HAP-1 (cell line): ENCODE measurements at regions not wholly inside any gene's neighbourhood (a gene's known extent, or its start where the extent isn't known, plus 50 kb on each side); places are given as distances from the start of the nearest gene placed in this dataset.

Experiments used
- DNase-seq, 2 experiments: peaks; one replicate each; pipeline ENCODE4 v3.0.0-alpha.2; 2016 to 2020; ENCODE audit warnings: low spot score in 2 of 2
- H3K27me3 ChIP-seq: fragments of 250-450 bp; sonication (Bioruptor Pico); 2 replicates; pipeline ENCODE4 v1.5.1; 2020; ENCODE audit warnings: low read depth, mild to moderate bottlenecking, moderate library complexity
- H3K36me3 ChIP-seq: fragments of 250-450 bp; sonication (Bioruptor Pico); replicated peaks from 2 replicates; pipeline ENCODE4 v1.5.1; 2020; ENCODE audit warnings: mild to moderate bottlenecking
- H3K4me1 ChIP-seq: fragments of 250-450 bp; sonication (Bioruptor Pico); 2 replicates; pipeline ENCODE4 v1.5.1; 2020; ENCODE audit warnings: mild to moderate bottlenecking
- H3K4me3 ChIP-seq: fragments of 250-450 bp; sonication (Bioruptor Pico); 2 replicates; pipeline ENCODE4 v1.5.1; 2020; ENCODE audit warnings: mild to moderate bottlenecking, moderate library complexity
- H3K9me3 ChIP-seq: fragments of 250-450 bp; sonication (Bioruptor Pico); 2 replicates; pipeline ENCODE4 v1.5.1; 2020; ENCODE audit warnings: mild to moderate bottlenecking, moderate library complexity
- in situ Hi-C: fragments of 300-500 bp; cut with MboI; formaldehyde crosslinking; loops from 3 replicates; pipeline ENCODE4 v1.14.3; 2020; ENCODE audit warnings: low sequenced_read_pairs, inconsistent platforms, mixed read lengths

GRCh38 chr1:38213646-38214434 lies 167.2 kb upstream of the POU3F1 start:
- no peaks in the 10 kb centered on the region for H3K27me3 ChIP-seq
- H3K36me3 ChIP-seq: no peaks in the 10 kb centered on the region
- no peak overlapping the region for H3K4me3 ChIP-seq
- H3K9me3 ChIP-seq: no peaks in the 10 kb centered on the region
- in situ Hi-C loops: no loop called here
- H3K4me1 ChIP-seq: no peaks in the 10 kb centered on the region
- no peak for DNase-seq

GRCh38 chr1:38210895-38211177 lies 164.2 kb upstream of the POU3F1 start:
- in situ Hi-C loops: no loop called here
- Histone ChIP-seq H3K4me3 (no peak overlapping the region), H3K9me3 (no peaks in the 10 kb centered on the region), H3K27me3 (no peaks in the 10 kb centered on the region), H3K36me3 (no peaks in the 10 kb centered on the region), H3K4me1 (no peaks in the 10 kb centered on the region)
- no peak for DNase-seq

DNA sequence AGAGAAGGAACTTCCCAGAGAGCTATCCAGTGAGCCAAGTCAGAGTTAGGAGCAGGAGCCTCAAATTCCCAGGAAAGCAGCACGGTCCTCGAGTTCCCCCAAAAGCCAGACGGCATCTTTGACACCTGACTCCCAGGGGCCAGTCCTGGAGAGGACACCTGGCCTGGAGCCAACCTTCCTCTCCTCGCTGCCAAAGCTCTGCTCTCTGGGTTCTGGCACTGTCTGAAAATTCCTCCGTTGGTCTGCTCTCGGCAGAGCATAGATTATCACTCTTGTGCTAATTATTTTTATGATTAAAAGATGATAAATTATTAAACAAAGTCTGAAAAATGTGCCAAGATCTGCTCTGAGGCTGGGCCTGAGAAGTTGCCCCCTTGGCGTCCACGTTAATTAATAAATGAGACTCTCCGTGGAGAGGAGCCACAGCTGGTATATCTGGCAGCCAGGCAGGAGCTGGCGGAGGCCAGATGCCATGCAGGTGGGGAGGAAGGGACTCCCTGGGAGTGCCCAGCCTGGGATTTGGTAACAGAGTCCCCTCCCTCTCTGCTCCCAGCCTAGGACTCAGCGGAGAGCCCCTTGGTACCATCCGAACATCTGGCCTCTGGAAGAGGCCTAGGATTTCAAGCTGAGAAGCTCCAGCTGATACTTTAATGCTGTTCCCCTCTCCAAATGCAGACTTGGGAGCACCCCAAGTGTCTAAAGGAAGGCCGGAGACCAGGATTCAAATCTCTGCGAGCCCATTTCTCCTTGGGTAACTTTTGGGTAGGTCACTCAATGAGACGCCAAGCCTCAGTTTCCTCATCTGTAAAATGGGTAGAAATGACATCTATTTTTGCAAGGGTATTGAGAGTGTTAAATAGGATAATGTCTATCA lies 163.7 kb upstream of the POU3F1 start:
- in situ Hi-C loops: no loop called here

GRCh38 chr1:38208716-38209632 lies 162.4 kb upstream of the POU3F1 start:
- no peak for DNase-seq
- Histone ChIP-seq H3K4me3 (no peak overlapping the region), H3K4me1 (no peaks in the 10 kb centered on the region), H3K9me3 (no peaks in the 10 kb centered on the region), H3K36me3 (no peaks in the 10 kb centered on the region), H3K27me3 (0 out of 2 replicates have a peak, but pooled peaks cover 2% of the 10 kb centered on the region)
- in situ Hi-C loops: no loop called here

More for the DNA sequence above, 163.7 kb upstream of the POU3F1 start:
- H3K27me3 ChIP-seq: 0 out of 2 replicates have a peak, but pooled peaks cover under 1% of the 10 kb centered on the region
- DNase-seq: no peak
- no peaks in the 10 kb centered on the region for H3K36me3 ChIP-seq
- no peaks in the 10 kb centered on the region for H3K9me3 ChIP-seq
- no peaks in the 10 kb centered on the region for H3K4me1 ChIP-seq
- H3K4me3 ChIP-seq: no peak overlapping the region

DNA sequence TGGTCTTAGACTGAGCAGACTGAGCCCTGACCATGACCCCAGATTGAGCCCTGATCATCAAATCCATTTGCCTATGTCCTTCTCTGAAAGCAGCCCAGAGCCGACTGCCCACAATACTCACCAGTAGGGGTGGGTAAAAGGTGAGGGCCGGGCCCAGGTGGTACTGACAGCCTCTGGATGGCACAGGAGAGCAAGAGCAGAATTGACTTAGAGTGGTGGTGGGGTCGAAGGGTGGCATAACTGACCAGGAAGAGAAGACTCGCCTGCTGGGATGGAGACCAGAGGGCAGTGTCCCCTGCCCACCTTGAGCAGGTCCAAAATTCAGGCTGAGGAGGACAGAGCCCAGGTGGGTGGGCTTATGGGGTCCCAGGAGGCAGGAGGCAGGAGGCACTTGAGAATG lies 161.3 kb upstream of the POU3F1 start:
- in situ Hi-C loops: no loop called here
- Histone ChIP-seq H3K9me3 (no peaks in the 10 kb centered on the region), H3K27me3 (peaks cover 2% of the 10 kb centered on the region; the same call in 1 of the 2 replicates), H3K36me3 (no peaks in the 10 kb centered on the region), H3K4me3 (no peak overlapping the region), H3K4me1 (no peaks in the 10 kb centered on the region)
- no peak for DNase-seq

- Histone ChIP-seq H3K4me1 (no peaks in the 10 kb centered on the region), H3K9me3 (no peaks in the 10 kb centered on the region), H3K4me3 (no peak overlapping the region), H3K27me3 (peaks cover 5% of the 10 kb centered on the region; the same call in 1 of the 2 replicates), H3K36me3 (no peaks in the 10 kb centered on the region)
- no peak for DNase-seq
- in situ Hi-C loops: no loop called here
Measured at GRCh38 chr1:38207275-38207674, 160.7 kb upstream of the POU3F1 start.

GRCh38 chr1:38204698-38205097 lies 158.1 kb upstream of the POU3F1 start:
- Histone ChIP-seq H3K4me1 (no peaks in the 10 kb centered on the region), H3K4me3 (no peak overlapping the region), H3K27me3 (peaks cover 5% of the 10 kb centered on the region; the same call in 1 of the 2 replicates), H3K36me3 (no peaks in the 10 kb centered on the region), H3K9me3 (no peaks in the 10 kb centered on the region)
- DNase-seq: no peak
- in situ Hi-C loops: no loop called here

DNA sequence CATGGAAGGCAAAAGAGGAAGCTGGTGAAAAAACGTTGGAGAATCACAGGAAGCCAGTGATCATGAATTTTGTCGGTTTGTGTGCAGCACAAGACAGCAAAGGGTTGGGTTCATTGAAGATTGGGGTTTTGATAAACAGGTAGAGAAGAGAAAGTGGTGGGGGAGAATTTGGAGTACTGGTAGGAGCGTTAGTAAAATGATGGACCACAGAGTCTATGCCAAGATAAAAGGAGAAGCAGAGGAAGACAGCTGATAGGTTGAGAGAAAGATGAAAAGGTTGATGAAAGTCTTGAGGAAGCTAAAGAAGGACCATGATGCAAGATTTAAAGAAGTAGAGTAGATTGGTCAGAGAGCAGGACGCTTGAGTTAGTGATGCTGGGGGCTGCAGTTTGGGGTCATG lies 156.8 kb upstream of the POU3F1 start:
- DNase-seq: no peak
- no peaks in the 10 kb centered on the region for H3K4me1 ChIP-seq
- in situ Hi-C loops: no loop called here
- no peaks in the 10 kb centered on the region for H3K36me3 ChIP-seq
- peaks cover 5% of the 10 kb centered on the region; the same call in 1 of the 2 replicates for H3K27me3 ChIP-seq
- no peaks in the 10 kb centered on the region for H3K9me3 ChIP-seq
- no peak overlapping the region for H3K4me3 ChIP-seq

DNA sequence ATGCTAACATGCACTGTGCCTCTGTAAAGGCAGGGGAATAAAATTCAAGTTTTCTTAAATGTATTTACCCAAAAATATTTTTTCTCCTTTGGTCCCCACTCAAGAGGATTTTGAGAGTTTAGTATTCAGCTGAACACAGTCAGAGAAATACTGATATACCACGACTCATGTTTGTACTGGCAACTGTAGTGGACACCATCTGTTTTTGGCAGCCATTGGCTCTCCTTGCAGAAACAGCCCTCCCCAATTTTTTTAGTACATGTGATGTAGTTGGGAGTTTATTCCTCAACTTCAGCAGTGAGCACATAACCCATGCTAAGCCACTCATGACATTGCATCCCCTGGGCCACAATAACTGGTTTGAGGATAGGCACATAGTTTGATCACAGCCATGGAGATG lies 154.8 kb upstream of the POU3F1 start:
- no peaks in the 10 kb centered on the region for H3K9me3 ChIP-seq
- in situ Hi-C loops: no loop called here
- peaks cover 5% of the 10 kb centered on the region; the same call in 1 of the 2 replicates for H3K27me3 ChIP-seq
- H3K4me1 ChIP-seq: no peaks in the 10 kb centered on the region
- H3K4me3 ChIP-seq: no peak overlapping the region
- DNase-seq: no peak
- H3K36me3 ChIP-seq: no peaks in the 10 kb centered on the region

- Histone ChIP-seq H3K36me3 (no peaks in the 10 kb centered on the region), H3K4me1 (no peaks in the 10 kb centered on the region), H3K9me3 (no peaks in the 10 kb centered on the region), H3K27me3 (peaks cover 3% of the 10 kb centered on the region; the same call in 1 of the 2 replicates), H3K4me3 (no peak overlapping the region)
- no peak for DNase-seq
- in situ Hi-C loops: no loop called here
Measured at GRCh38 chr1:38198621-38199020, 152.0 kb upstream of the POU3F1 start.

- in situ Hi-C loops: no loop called here
- peaks cover 5% of the 10 kb centered on the region; the same call in 1 of the 2 replicates for H3K27me3 ChIP-seq
Measured at GRCh38 chr1:38198099-38198498, 151.5 kb upstream of the POU3F1 start.

GRCh38 chr1:38197312-38198061 lies 150.9 kb upstream of the POU3F1 start:
- no peaks in the 10 kb centered on the region for H3K36me3 ChIP-seq
- in situ Hi-C loops: no loop called here

More at GRCh38 chr1:38198099-38198498, 151.5 kb upstream of the POU3F1 start:
- Histone ChIP-seq H3K9me3 (no peaks in the 10 kb centered on the region), H3K4me3 (no peak overlapping the region), H3K36me3 (no peaks in the 10 kb centered on the region), H3K4me1 (no peaks in the 10 kb centered on the region)
- DNase-seq: no peak

DNA sequence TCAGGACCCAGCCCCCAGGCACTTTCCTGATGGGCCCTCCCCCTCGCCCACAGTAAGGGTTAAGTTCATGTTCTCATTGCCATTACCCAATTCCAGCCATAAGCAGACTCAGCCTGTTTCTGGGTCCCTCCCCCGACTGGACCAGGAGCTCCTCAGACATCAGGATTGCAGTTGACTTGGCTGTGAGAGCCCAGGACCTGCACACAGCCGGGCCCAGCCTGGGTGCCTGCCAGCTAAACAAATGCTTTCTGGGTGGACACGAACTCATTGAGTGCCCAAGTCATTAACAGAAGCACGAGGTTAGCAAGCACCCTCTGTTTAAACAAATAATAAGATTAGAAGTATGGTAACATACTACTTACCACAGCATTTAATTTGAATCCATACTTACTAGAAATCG lies 147.9 kb upstream of the POU3F1 start:
- H3K4me3 ChIP-seq: no peak overlapping the region
- H3K27me3 ChIP-seq: peaks cover 6% of the 10 kb centered on the region; the same call in 1 of the 2 replicates
- in situ Hi-C loops: no loop called here
- H3K36me3 ChIP-seq: no peaks in the 10 kb centered on the region
- H3K4me1 ChIP-seq: no peaks in the 10 kb centered on the region
- no peaks in the 10 kb centered on the region for H3K9me3 ChIP-seq
- no peak for DNase-seq

More at GRCh38 chr1:38197312-38198061, 150.9 kb upstream of the POU3F1 start:
- H3K9me3 ChIP-seq: no peaks in the 10 kb centered on the region
- peaks cover 4% of the 10 kb centered on the region; the same call in 1 of the 2 replicates for H3K27me3 ChIP-seq
- H3K4me1 ChIP-seq: no peaks in the 10 kb centered on the region
- DNase-seq: no peak
- no peak overlapping the region for H3K4me3 ChIP-seq
